BJ (cell line): ENCODE measurements at regions not wholly inside any gene's neighbourhood (a gene's known extent, or its start where the extent isn't known, plus 50 kb on each side); places are given as distances from the start of the nearest gene placed in this dataset.
"Not testable (repeated sequence)": the region's sequence is repeated elsewhere in the genome, so short reads cannot be mapped to it uniquely, and the experiment has no call there.

ENCODE experiments used
- CTCF ChIA-PET: fragments of 350-600 bp; formaldehyde crosslinking; extraction: SDS; loops from one replicate; lab custom pipeline; 2021; ENCODE audit warnings: antibody characterized with exemption, inconsistent platforms; lab: Yijun Ruan, JAX
- POLR2A ChIA-PET: fragments of 300-600 bp; sonication (Branson Sonifier 250); formaldehyde crosslinking; extraction: SDS; loops from one replicate; lab custom pipeline; 2021; ENCODE audit warnings: antibody characterized with exemption; lab: Charles Lee
- DNase-seq: peaks from one replicate; pipeline ENCODE4 v3.0.0-alpha.2; 2011; ENCODE audit warnings: low read depth
- H3K27me3 ChIP-seq: 2 replicates; pipeline ENCODE4 v1.6.0; 2011; ENCODE audit warnings: low read length; ENCODE audit not compliant: control insufficient read depth, insufficient read depth
- H3K36me3 ChIP-seq: 2 replicates; pipeline ENCODE4 v1.5.1; 2011; ENCODE audit warnings: low read length; ENCODE audit not compliant: control insufficient read depth, insufficient read depth
- H3K4me3 ChIP-seq: 2 replicates; pipeline ENCODE4 v1.5.1; 2011; ENCODE audit warnings: low read depth, mild to moderate bottlenecking, control low read depth, low read length
- CTCF ChIP-seq: IDR thresholded peaks from 2 replicates; pipeline ENCODE4 v1.5.1; 2011; ENCODE audit warnings: low read depth, mild to moderate bottlenecking, control low read depth, inconsistent platforms, low read length, moderate library complexity; ENCODE audit not compliant: insufficient read depth

GRCh38 chr14:106651016-106651415, 1124.6 kb downstream of the TMEM121 start:
- no peak for TF ChIP-seq CTCF
- Histone ChIP-seq H3K27me3 (no peaks in the 10 kb centered on the region), H3K36me3 (no peaks in the 10 kb centered on the region), H3K4me3 (no peak overlapping the region)
- no peak for DNase-seq
- ChIA-PET CTCF (no interaction called here), POLR2A (no interaction called here)

GRCh38 chr14:106652494-106652893, 1126.1 kb downstream of the TMEM121 start:
- TF ChIP-seq CTCF: no peak
- ChIA-PET CTCF (no interaction called here), POLR2A (no interaction called here)

GRCh38 chr14:106657460-106657859, 1131.1 kb downstream of the TMEM121 start:
- CTCF ChIA-PET: no interaction called here
- no peak overlapping the region for H3K4me3 ChIP-seq
- H3K36me3 ChIP-seq: no peaks in the 10 kb centered on the region
- POLR2A ChIA-PET: no interaction called here
- no peak for DNase-seq
- no peaks in the 10 kb centered on the region for H3K27me3 ChIP-seq
- no peak for TF ChIP-seq CTCF

More at GRCh38 chr14:106652494-106652893, 1126.1 kb downstream of the TMEM121 start:
- H3K4me3 ChIP-seq: no peak overlapping the region
- H3K27me3 ChIP-seq: no peaks in the 10 kb centered on the region
- no peaks in the 10 kb centered on the region for H3K36me3 ChIP-seq
- no peak for DNase-seq

- H3K36me3 ChIP-seq, H3K4me3 ChIP-seq, POLR2A ChIA-PET, CTCF ChIA-PET, H3K27me3 ChIP-seq, DNase-seq: not testable (repeated sequence)
Measured at GRCh38 chr14:106658066-106658860, 1131.9 kb downstream of the TMEM121 start.

- DNase-seq, H3K4me3 ChIP-seq, H3K36me3 ChIP-seq, H3K27me3 ChIP-seq, CTCF ChIA-PET, POLR2A ChIA-PET: not testable (repeated sequence)
Measured at GRCh38 chr14:106661561-106661960, 1135.2 kb downstream of the TMEM121 start.

GRCh38 chr14:106662936-106663550, 1136.7 kb downstream of the TMEM121 start:
- H3K36me3 ChIP-seq: no peaks in the 10 kb centered on the region
- no peak for TF ChIP-seq CTCF
- ChIA-PET CTCF (no interaction called here), POLR2A (no interaction called here)
- DNase-seq: no peak
- no peaks in the 10 kb centered on the region for H3K27me3 ChIP-seq
- no peak overlapping the region for H3K4me3 ChIP-seq
